Mesendoderm (in vitro differentiated cells): ENCODE measurements at regions not wholly inside any gene's neighbourhood (a gene's known extent, or its start where the extent isn't known, plus 50 kb on each side); places are given as distances from the start of the nearest gene placed in this dataset.

Source experiments
- DNase-seq: peaks from one replicate; pipeline ENCODE4 v3.0.0; 2013
- H2AK5ac ChIP-seq: 2 replicates; pipeline ENCODE4 v1.6.1; 2013; ENCODE audit warnings: low read length, inconsistent platforms
- H2BK120ac ChIP-seq: 2 replicates; pipeline ENCODE4 v1.6.1; 2013; ENCODE audit warnings: low read depth, mild to moderate bottlenecking, low read length, moderate library complexity, mixed read lengths
- H2BK15ac ChIP-seq: replicated peaks from 2 replicates; pipeline ENCODE4 v1.6.1; 2013; ENCODE audit warnings: low read depth, mild to moderate bottlenecking, moderate library complexity
- H2BK5ac ChIP-seq: 2 replicates; pipeline ENCODE4 v1.6.1; 2013; ENCODE audit warnings: low read length, inconsistent platforms
- H3K18ac ChIP-seq: 2 replicates; pipeline ENCODE4 v1.6.1; 2013; ENCODE audit warnings: mild to moderate bottlenecking, low read length, mixed read lengths
- H3K23ac ChIP-seq: one replicate; pipeline ENCODE4 v1.6.1; 2013; ENCODE audit warnings: low read length
- H3K27ac ChIP-seq: 2 replicates; pipeline ENCODE4 v1.5.1; 2013; ENCODE audit warnings: low read depth, mild to moderate bottlenecking, inconsistent platforms, low read length, moderate library complexity
- H3K27me3 ChIP-seq: 2 replicates; pipeline ENCODE4 v1.6.1; 2013; ENCODE audit warnings: low read length, control low read depth, mild to moderate bottlenecking, inconsistent platforms; ENCODE audit not compliant: insufficient read depth, poor library complexity
- H3K36me3 ChIP-seq: 2 replicates; pipeline ENCODE4 v1.6.1; 2013; ENCODE audit warnings: low read length, inconsistent platforms; ENCODE audit not compliant: control insufficient read depth, insufficient read depth
- H3K4ac ChIP-seq: one replicate; pipeline ENCODE4 v1.6.1; 2013; ENCODE audit warnings: low read depth, mild to moderate bottlenecking, low read length, moderate library complexity
- H3K4me1 ChIP-seq: 2 replicates; pipeline ENCODE4 v1.6.1; 2013; ENCODE audit warnings: low read depth, low read length, inconsistent platforms; ENCODE audit not compliant: control insufficient read depth
- H3K4me2 ChIP-seq: 2 replicates; pipeline ENCODE4 v1.6.1; 2013; ENCODE audit warnings: low read length
- H3K4me3 ChIP-seq: 2 replicates; pipeline ENCODE4 v1.5.1; 2013; ENCODE audit warnings: mild to moderate bottlenecking, low read length
- H3K56ac ChIP-seq: one replicate; pipeline ENCODE4 v1.6.1; 2013; ENCODE audit warnings: low read length
- H3K79me1 ChIP-seq: 2 replicates; pipeline ENCODE4 v1.6.1; 2013; ENCODE audit warnings: low read length, inconsistent platforms
- H3K79me2 ChIP-seq: 2 replicates; pipeline ENCODE4 v1.6.1; 2013; ENCODE audit warnings: mild to moderate bottlenecking, low read length; ENCODE audit not compliant: control insufficient read depth, insufficient read depth
- H3K9ac ChIP-seq: 2 replicates; pipeline ENCODE4 v1.6.1; 2013; ENCODE audit warnings: low read length, inconsistent platforms
- H4K5ac ChIP-seq: one replicate; pipeline ENCODE4 v1.6.1; 2013; ENCODE audit warnings: low read length
- H4K8ac ChIP-seq: one replicate; pipeline ENCODE4 v1.6.1; 2013; ENCODE audit warnings: low read depth, mild to moderate bottlenecking, control low read depth, low read length, moderate library complexity
- WGBS: extraction: QIAGEN DNeasy Blood & Tissue Kit; methylation state at CpG from one replicate; pipeline ENCODE4 v1.1.7; 2013; ENCODE audit warnings: low lambda C conversion rate, missing lambda C conversion rate; ENCODE audit not compliant: insufficient coverage; ENCODE audit errors: extremely low coverage; 5-methylcytosine and 5-hydroxymethylcytosine counted together

DNA sequence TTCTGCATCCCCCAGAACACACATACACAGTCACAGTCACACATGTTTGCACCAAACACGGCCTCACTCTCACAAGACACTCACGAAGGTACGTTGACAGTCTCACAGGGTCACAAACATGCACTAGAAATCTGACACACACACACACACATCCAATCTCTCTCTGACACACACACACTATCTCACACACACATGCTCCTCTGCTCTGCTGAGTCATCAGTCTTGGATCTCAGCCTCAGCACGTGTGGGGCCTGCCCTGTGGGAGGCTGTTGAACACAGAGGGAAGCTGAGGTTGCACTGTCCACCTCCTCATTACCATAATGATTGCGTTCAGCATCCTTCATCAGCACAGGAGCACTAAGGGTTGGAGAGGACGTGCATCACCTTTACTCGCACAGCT, 188.8 kb downstream of the MTRR start:
- no peak for DNase-seq

DNA sequence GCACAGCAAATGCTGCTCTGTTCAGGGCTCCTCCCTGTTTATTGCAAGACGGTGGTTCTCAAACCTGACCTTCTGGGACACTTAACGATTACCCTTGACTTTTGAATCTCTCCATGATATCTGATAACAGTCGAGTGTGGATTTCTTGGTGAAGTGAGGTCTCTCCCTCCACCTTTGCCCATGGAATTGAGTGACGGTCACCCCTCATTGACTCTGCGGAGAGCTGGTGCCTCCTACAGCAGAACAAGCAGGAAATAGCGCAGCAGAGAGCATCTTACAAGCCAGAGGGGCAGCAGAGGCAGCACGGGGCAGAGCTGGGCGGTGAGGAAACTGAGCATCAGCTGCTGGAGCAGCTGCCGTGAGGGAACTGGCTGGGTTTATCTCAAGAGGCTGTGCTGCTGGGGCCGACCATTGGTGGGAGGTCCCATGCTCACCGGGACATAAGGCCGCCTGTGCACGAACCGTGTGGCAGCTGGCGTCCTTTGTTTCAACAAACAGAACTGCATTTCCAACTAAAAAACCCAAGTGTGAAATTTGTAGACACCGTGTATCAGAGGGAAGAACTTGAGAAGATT, 189.8 kb downstream of the MTRR start:
- Histone ChIP-seq H3K79me1 (no peaks in the 10 kb centered on the region), H3K9ac (no peak overlapping the region), H3K27ac (no peak overlapping the region), H3K23ac (no peak overlapping the region), H3K4ac (no peak overlapping the region), H2AK5ac (no peak overlapping the region), H3K27me3 (no peaks in the 10 kb centered on the region), H4K5ac (no peak overlapping the region), H3K18ac (no peak overlapping the region), H3K36me3 (no peaks in the 10 kb centered on the region), H3K79me2 (no peaks in the 10 kb centered on the region), H3K4me1 (no peaks in the 10 kb centered on the region), H3K56ac (no peak overlapping the region), H2BK5ac (no peak overlapping the region), H2BK15ac (no peak overlapping the region), H3K4me3 (no peak overlapping the region), H4K8ac (no peak overlapping the region), H3K4me2 (no peak overlapping the region), H2BK120ac (no peak overlapping the region)
- whole genome bisulfite sequencing = no CpG with 5 or more reads among the region's 16 CpGs
- no peak for DNase-seq

More for the DNA sequence above, 188.8 kb downstream of the MTRR start:
- Histone ChIP-seq H3K4me2 (no peak overlapping the region), H3K4me3 (no peak overlapping the region), H3K18ac (no peak overlapping the region), H3K4me1 (no peaks in the 10 kb centered on the region), H2BK120ac (no peak overlapping the region), H2BK15ac (no peak overlapping the region), H3K36me3 (no peaks in the 10 kb centered on the region), H4K8ac (no peak overlapping the region), H2BK5ac (no peak overlapping the region), H3K27ac (no peak overlapping the region), H3K56ac (no peak overlapping the region), H3K79me2 (no peaks in the 10 kb centered on the region), H3K23ac (no peak overlapping the region), H3K27me3 (no peaks in the 10 kb centered on the region), H2AK5ac (no peak overlapping the region), H4K5ac (no peak overlapping the region), H3K9ac (no peak overlapping the region), H3K4ac (no peak overlapping the region), H3K79me1 (no peaks in the 10 kb centered on the region)
- WGBS = no CpG with 5 or more reads among the region's 7 CpGs

GRCh38 chr5:8059337-8059736, 190.4 kb downstream of the MTRR start:
- Histone ChIP-seq H3K79me2 (no peaks in the 10 kb centered on the region), H2AK5ac (no peak overlapping the region), H3K4me2 (no peak overlapping the region), H3K23ac (no peak overlapping the region), H3K27ac (no peak overlapping the region), H2BK120ac (no peak overlapping the region), H3K27me3 (no peaks in the 10 kb centered on the region), H3K4me1 (no peaks in the 10 kb centered on the region), H2BK5ac (no peak overlapping the region), H3K4me3 (no peak overlapping the region), H3K56ac (no peak overlapping the region), H3K36me3 (no peaks in the 10 kb centered on the region), H4K5ac (no peak overlapping the region), H3K9ac (no peak overlapping the region), H3K4ac (no peak overlapping the region), H3K18ac (no peak overlapping the region), H4K8ac (no peak overlapping the region), H3K79me1 (no peaks in the 10 kb centered on the region), H2BK15ac (no peak overlapping the region)
- DNase-seq = no peak
- WGBS = no CpG with 5 or more reads among the region's 4 CpGs

DNA sequence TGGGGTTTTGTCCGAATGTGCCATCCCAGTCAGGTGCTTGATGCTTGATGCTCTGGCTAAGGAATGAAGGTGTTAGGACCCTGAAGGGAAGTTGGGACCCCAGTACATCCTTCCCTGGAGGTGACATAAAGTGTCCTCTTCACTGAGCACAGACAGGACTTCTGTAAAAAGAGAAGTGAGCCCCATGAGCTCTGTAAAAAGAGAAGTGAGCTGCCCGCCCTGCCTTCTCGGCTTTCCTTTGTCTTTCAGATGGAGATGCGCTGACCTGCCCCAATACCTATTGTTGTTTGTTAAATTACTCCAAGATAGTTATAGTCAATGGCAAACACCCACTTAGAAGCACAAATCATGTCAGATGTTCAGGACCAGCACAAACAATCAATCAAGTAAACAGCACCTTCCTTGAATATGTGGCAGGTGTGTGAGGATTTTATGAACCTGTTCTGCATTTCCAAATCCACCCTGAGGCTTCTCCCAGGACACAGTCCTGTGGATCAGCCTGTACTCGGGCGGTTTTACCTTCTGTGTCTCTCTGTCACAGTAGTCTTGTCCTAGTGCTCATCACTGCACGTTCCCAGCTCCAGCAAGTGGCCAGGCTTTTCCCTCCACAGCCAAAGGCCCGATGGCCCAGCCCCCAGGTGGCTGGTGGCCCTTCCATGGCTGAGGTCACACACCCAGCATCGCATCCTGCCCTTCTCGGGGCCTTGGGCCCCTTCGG, 191.4 kb downstream of the MTRR start:
- H3K79me1 ChIP-seq = no peaks in the 10 kb centered on the region
- DNase-seq = no peak

GRCh38 chr5:8060953-8061429, 192.0 kb downstream of the MTRR start:
- Histone ChIP-seq H3K56ac (no peak overlapping the region), H3K79me1 (no peaks in the 10 kb centered on the region), H3K23ac (no peak overlapping the region), H3K9ac (no peak overlapping the region), H3K4me3 (no peak overlapping the region), H3K27ac (no peak overlapping the region), H2AK5ac (no peak overlapping the region), H3K4me1 (no peaks in the 10 kb centered on the region), H3K79me2 (no peaks in the 10 kb centered on the region), H3K27me3 (no peaks in the 10 kb centered on the region), H4K8ac (no peak overlapping the region), H3K18ac (no peak overlapping the region), H3K4me2 (no peak overlapping the region), H3K4ac (no peak overlapping the region), H4K5ac (no peak overlapping the region), H2BK5ac (no peak overlapping the region), H2BK120ac (no peak overlapping the region), H2BK15ac (no peak overlapping the region), H3K36me3 (no peaks in the 10 kb centered on the region)
- WGBS = no CpG with 5 or more reads among the region's 7 CpGs
- DNase-seq = peak; percentile 8

More for the DNA sequence above, 191.4 kb downstream of the MTRR start:
- no peaks in the 10 kb centered on the region for H3K4me1 ChIP-seq
- H3K56ac ChIP-seq = no peak overlapping the region
- no peak overlapping the region for H3K27ac ChIP-seq
- no peaks in the 10 kb centered on the region for H3K79me2 ChIP-seq
- no peak overlapping the region for H4K8ac ChIP-seq
- H4K5ac ChIP-seq = no peak overlapping the region
- no peak overlapping the region for H2BK5ac ChIP-seq
- H3K4me3 ChIP-seq = no peak overlapping the region
- no peak overlapping the region for H3K23ac ChIP-seq
- no peak overlapping the region for H3K18ac ChIP-seq
- H3K4ac ChIP-seq = no peak overlapping the region
- no CpG with 5 or more reads among the region's 11 CpGs for WGBS
- H3K27me3 ChIP-seq = no peaks in the 10 kb centered on the region
- no peak overlapping the region for H3K9ac ChIP-seq
- no peaks in the 10 kb centered on the region for H3K36me3 ChIP-seq
- H2BK120ac ChIP-seq = no peak overlapping the region
- H2AK5ac ChIP-seq = no peak overlapping the region
- no peak overlapping the region for H3K4me2 ChIP-seq
- H2BK15ac ChIP-seq = no peak overlapping the region
